HG03378 (cell line): ENCODE measurements at regions not wholly inside any gene's neighbourhood (a gene's known extent, or its start where the extent isn't known, plus 50 kb on each side); places are given as distances from the start of the nearest gene placed in this dataset.

Experiments used
- ATAC-seq: cut with Tn5 transposase; IDR thresholded peaks from one replicate; pipeline ENCODE4 v1.9.1; 2021; ENCODE audit warnings: mild to moderate bottlenecking, moderate library complexity; ENCODE audit not compliant: unreplicated experiment

DNA sequence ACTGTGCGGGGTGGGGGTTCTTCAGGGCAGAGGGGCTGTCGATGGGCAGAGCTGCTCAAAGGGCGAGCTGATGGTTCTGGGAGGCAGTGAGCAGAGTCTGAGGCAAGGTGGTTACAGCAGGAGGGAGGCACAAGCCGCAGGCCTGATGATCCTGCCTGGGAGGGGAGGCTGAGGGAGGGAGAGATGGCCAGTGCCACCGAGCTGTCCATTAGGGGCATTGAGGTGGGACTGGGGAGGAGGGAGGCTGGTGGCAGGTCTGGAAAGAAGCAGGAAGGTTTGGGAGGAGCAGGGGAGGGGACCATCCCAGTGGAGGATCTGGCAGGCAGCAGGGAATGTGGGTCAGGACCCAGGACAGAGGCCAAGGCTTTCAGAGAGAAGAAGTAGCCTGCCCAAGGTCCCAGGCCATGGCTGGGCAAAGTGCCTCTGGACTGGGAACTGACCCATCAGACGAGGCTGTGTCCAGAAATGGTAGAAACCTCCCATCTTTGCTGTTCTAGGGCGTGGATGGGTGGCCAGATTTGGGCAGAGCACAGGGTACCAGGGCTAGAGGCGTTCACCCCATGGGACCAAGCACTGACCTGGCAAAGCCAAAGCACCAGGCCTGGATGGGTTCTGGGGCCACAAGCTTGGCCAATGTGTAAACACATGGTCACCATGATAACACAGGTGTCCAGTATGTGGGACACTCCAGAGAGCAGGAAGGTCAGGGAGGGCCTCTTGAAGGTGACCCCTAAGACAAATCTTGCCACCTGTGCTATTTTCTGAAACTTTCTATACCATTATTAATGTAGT is 55.5 kb downstream of the INHBB start:
- no peak for ATAC-seq

DNA sequence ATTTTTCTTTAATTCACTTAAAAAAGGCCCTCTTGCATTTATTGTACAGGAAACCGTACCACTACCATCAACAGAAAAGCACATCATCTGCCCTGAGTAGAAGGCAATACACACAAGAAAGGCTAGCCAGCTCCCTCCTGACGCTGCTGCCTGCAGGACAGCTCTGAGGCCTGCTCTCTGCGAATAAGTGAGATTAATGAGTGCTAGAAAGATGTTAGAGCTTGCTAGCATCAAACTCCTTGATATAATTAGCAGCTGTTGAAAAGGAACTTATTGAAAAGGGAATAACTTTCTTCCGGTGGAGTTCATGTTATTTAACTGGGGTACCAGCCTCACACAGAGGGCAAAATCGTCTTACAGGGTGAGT is 56.1 kb downstream of the INHBB start:
- ATAC-seq, result no peak

DNA sequence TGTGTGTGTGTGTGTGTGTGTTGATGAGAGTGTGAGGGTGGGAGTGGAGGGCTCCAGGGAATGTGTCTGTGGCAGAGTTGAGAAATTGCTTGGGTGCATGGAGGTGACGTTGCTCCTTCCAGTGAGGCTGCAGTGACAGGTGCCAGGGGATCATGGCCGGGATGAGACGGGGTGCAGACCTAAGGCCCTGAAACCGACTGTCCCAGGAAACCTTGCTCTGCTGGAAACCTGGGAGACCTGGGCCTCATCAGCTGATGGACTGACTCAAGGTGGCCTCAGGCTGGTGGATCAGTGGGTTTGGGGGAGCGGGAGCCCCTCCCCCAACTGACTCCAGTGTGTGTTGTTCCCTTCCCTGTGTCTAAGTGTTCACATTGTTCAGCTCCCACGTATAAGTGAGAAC is 56.6 kb downstream of the INHBB start:
- no peak for ATAC-seq

DNA sequence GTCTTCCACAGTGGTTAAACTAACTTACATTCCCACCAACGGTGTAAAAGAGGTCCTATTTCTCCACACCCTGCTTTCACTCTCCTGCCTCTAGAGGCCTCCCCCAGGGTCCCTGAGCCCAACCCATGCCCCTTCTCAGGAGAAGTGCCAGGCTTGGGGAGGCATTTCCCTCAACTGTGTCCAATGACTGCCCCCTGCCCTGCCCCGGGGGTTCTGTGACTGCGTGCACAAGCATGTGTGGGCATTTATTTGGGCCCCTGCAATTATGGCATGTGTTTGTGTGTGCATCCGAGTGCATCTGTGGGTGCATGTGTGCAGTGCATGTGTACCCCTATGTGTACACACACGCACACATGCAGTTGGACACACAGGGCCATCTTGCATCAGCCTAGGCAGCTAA is 57.3 kb downstream of the INHBB start:
- ATAC-seq, result no peak

DNA sequence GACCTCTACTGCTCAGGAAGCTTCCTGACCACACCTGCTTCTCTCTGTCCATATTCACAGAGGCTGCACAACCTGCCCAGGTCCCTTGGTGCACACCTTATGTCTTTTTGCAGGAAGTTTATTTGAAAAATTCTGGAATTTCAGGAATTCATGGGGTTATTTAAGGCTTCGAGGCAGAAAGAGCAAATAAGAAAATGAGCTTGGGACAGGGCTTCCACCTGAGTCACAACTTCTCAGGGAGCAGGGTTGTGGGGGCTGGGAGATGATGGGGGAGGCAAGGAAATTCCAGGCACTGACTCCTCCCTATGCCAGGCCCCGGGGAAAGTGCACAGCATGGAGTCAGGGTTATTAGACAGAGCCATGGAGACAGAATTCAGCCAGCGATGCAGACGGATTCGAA is 57.7 kb downstream of the INHBB start:
- no peak for ATAC-seq

DNA sequence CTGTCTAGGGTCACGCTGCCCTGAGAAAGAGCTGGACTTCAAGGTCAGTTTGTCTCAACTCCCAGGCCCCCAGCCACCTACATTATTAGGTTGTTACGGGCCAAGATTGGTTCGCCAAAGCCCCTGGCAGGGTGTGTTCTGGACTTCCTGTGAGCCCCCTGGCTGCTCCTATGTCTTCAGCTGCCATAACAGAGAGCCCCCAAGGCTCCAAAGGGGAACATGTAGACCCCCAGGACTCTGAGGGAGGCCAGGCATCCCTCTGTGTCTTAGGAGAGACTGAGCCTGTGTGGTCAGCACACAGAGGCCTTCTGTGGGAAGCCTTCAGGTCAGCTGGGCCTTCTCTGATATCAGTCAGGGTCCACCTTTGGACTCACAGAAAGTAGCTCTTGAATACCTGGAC is 58.3 kb downstream of the INHBB start:
- ATAC-seq, result no peak

DNA sequence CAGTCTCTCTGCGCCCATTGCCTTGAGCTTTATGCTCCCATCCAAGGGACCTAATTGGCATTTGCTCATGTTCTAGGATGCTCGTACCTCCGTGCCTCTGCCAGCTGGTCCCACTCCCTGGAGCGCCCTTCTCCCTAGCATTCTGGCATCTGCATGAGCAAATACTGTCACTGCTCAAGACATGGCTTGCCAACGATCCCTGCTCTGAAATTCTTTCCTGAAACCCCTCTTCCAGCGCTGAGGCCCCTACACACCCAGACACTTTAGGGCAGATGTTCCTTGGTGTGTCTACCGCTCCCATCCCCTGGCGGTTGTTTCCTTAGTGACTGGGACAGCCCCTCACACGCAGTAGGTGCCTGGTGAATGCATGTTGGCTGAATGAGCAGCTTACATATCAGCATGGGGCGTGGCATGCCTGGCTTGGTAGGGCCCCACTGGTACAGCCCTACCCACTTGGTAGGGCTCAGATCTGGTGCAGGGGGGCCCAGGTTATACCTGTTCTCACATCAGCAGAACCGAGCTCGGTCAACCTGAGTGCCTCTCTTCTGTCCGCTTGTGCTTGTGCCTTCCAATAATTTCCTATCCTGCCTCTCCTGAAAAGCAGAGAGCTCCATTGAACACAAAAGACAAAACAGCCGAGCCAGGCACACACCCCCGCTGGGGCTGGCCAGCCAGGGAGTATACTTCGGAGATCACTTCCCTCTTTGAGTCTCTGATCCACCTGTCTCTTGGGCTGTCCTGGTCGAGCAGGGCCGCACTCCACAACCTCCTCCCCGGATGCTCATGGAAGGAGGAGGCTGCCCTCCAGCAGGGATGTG is 59.2 kb downstream of the INHBB start:
- ATAC-seq, result no peak

DNA sequence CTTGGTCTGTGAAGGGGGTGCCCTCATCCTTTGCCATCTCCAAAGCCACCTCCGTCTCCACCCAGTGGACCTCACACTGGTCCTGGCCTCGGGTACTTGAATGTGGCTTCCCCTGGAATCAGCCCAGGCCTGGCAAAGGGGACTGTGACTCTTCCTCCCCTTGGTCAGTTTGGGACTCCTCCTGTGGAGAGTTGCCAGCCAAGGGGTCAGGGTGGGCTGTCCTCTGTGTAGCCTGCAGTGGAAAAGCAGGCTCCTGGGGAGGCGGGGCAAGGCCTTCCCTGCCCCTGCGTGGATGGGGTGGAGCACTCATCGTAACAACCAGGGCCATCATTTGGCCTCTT is 59.8 kb downstream of the INHBB start:
- ATAC-seq, result no peak

DNA sequence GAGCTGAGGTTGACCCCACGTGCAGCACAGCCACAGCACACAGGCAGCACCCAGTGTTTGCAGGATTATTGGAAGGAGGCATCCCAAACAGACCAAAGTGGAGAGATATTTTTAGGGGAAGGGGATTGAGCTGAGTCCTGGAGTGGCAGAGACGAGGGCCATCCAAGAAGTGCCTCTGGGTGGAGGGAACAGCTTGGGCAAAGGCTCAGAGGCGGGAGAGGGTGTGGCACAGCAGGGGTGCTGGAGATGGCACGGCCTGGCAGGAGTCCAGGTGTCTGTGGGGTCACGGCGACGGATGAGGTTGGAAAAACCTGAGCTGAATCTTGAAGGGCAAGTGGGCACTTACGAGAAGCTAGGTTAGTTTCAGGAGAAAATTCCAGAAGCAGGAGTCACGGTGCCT is 60.6 kb downstream of the INHBB start:
- ATAC-seq, result no peak

DNA sequence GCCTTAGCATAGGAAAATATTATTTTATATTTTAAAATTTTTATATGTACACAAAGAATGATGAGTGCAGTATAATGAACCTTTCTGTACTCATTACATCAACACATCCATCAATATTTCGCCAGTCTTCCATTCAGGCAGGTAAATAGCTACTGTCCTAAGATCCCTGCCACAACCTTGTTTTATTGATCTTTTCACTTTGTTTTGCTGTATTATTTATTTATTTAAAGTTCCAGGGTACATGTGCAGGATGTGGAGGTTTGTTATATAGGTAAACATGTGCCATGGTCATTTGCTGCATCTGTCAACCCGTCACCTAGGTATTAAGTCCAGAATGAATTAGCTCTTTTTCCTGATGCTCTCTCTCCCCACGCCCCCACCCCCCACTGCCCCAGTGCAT is 64.6 kb downstream of the INHBB start:
- ATAC-seq, result no peak

DNA sequence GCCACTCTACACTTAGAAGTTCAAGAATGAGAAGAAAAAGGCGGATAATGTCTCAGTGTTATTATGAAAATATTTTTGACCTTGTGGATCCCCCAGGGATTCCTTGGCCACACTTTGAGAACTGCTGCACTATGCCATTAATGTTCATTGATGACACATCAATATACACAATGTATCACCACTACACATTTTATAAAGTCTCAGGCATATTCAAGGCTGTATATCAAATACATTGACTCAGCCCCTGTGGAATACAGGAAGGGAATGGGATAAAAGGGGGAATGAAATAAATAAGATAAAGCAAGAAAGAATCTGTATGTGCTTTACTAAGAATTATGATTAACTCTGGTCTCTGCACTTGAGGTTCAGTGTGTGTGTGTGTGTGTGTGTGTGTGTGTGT is 69.1 kb downstream of the INHBB start:
- ATAC-seq, result no peak

DNA sequence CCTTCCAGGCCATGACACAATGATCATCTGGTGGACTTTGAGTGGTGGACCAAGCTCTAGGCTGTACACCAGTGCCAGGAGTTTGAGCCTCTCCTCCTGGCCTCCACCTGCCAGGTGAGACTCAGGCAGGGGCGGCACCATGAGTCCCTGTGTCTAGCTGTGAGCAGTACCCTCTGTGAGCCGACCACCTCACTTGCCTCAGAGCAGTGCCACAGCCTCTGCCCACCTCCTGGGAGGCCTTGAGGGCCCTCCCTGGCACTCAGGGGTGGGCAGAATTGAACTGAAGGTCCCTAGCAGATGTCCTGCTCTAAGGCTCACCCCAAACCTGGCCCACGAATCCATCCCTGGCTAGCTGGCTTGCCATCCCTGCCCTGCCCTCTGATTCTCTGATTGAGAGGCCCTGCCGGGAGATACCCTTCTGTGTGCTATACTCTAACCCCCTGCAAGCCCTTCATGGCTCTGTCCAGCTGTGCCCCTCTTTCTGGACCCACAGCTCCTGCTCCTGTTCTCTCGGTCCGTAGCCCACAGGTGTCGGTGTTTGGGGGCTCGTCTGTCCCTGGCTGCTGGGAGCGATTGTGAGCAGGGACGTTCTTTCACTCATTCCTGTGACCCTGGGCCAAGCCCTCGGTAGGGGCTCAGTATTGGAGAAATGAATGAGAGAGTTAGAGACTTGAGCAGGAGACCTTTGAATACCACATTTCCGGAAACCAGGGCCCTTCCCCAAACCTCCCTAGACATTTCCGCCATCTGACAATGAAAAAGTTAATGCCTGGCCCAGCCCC is 70.0 kb downstream of the INHBB start:
- ATAC-seq, result no peak

DNA sequence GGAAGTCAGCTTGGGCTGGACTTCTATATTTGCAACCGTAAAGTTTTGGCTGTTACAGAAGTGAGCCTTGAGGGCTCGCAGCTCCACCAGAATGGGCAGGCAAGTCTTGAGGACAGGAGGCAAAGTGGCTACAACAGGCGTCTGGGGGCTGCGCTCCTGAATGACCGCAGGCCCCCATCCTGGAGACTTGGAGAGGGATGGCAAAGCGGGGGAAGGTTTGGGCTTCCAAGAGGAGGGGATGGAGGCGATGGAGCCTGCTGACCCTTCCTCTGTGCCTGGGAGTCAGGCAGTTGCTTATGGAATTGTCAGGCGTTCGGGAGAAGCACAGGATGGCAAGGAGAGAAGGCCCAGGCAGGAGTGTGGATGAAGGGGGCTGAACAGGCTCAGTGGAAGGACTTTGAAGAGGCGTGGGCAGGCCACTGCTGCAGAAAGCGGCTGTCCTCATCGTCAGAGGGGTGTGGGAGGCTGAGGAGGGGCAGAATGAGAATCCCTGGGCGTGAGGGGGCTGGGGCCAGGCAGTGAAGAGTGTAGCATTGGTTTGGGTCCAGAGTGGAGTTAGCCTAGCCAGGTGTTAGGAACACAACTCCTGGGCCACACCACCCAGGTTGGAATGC is 72.3 kb downstream of the INHBB start:
- ATAC-seq, result no peak

DNA sequence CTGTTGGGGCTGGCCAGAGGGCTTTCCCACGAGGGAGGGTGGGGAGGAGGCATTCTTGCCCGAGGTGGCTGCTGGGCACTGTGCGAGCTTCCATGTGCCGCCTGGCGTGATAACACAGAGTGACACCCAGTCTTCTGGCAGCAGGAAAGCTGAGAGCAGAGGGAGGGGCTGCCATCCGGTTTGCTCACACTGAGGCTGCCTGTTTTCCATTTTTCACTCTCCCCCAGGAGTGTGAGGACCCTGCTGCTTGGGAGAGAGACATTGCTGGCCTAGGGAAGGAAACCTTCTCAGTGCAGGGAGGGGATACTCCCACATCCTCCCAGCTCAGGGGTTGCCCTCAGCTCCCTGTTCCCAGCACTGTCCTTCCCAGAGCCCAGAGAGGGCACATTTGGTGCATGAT is 73.1 kb downstream of the INHBB start:
- no peak for ATAC-seq

DNA sequence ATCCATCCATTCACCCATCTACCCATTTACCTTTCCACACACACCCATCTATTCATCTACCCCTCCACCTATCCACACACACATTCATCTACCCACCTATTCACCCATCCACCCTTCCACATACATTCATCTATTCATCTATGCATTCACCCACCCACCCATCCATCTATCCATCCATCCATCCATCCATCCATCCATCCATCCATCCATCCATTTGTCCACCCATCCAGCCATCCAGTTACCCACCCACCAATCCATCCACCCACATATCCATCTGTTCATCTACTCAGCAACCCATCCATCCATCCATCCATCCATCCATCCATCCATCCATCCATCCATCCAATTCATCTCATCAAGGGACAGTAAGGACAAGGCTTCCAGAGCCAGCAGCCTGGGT is 74.0 kb downstream of the INHBB start:
- no peak for ATAC-seq

DNA sequence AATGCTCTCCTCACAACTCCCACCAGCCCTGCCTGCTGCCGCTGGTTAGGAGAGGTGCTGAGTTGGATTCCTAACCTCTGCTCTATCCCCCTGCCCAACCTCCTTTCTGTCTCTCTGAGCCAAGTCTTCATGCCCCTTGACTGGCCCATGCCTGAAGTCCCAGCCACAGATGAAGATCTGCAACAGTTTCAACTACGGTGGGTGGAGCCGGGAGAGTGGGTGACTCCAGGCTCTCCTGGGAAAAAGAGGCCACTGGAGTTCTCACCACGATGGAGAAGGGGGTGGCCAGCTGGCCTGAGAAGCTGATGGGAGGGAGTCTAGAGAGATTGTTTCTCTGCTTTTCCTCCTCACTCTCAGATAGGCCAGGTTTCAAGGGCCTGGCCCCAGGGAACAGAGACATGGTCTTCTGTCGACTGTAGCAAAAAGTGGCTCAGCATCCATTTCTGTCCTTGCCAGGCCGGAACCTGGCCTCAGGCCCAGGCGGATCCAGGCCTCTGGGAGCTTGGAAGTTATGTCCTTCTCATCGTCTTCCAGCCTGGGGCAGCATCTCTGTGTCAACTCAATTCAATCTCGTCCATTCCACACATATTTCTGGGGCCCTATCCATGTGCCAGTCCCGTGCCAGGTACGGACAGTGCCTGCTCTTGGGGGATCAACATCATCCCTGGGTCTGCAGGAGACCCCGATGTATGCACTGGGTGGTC is 75.3 kb downstream of the INHBB start:
- ATAC-seq, result no peak

DNA sequence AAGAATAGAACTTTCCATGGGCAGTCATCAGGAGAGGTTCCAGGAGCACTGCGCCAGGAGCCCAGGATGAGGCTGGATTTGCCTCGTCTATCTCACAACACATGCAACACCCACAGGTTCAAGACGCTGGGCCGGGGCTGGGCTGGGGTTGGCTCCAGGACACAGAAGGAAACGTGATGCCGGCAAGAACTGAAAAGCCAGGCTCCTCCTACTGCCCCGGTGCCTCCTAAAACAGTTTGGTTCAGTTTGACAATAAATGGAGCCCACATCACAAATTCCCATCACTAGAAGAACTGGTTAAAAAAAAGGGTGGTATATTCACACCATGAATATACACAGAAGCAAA is 75.9 kb downstream of the INHBB start:
- ATAC-seq, result no peak

DNA sequence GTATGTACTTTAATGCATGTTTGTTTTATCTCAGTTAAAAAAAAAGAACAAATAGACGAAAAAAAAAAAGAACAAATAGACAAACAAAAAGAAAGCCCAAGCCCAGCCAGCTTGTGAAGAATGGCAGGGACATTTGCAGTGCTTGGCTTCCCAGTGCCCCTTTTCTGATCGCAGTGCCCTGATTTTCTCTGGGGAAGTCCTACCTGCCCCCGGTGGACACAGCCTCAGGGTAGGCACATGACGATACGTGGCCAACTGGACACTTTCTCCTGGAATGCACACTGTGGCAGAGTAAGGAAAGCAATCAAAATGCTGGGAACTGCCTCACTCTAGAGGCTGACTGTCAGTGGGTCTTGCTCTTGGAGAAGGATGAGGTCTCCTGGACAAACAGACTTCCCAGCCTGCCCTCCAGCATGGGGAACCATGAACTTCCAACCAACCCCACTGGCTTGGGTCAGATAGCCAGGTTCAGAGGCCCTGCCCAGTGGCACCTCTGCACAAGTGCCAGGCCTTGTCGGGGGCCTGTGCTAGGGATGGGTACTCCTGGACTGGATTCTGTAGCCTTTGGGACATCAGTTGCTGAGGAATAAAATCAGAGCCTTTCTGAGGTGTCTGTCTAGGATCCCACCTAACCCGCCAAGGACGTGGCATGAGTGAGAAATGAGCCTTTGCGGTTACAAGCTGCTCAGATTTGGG is 76.7 kb downstream of the INHBB start:
- no peak for ATAC-seq

DNA sequence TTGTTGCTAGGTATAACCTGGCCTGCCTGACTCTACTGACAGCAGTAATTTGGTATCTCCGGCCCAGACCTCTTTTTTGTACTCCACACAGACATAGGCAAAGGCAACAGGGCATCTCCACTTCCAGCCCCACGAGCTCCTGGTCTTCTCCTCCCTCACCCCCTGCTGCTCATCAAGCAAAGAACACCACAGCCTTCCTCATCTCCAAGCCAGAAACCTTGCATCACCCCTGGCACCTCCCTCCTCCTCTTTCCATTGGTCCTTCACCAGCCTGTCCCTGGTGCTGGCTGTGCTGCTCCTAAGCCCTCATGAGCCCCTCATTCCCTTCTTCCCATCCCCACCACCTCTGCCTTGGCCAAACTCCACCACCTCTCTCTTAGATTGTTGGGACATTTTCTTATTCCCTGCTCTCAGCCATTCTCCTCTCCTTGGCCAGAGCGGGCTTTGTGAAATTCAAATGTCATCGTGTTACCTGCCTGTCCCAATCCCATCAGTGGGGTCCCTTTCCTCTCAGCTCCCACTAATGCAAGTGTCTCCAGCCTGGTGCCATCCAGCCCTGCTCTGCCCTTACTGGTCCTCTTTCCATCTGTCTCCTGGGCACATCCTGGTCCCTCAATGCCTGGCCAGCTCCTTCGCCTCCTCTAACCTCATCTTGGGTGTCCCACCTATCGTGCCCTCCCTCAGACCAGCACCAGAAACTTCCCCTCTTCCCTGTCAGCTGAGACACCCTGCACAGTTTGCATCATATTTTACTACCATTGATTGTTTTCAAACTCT is 77.4 kb downstream of the INHBB start:
- no peak for ATAC-seq
